IgD-negative memory B cell (primary cell): ENCODE measurements at regions not wholly inside any gene's neighbourhood (a gene's known extent, or its start where the extent isn't known, plus 50 kb on each side); places are given as distances from the start of the nearest gene placed in this dataset.

ENCODE experiments used
- H3K27ac Mint-ChIP-seq, 3 donors: one replicate each; pipeline ENCODE4 v1.8.0; 2020 to 2022; ENCODE audit warnings: mild to moderate bottlenecking in 3 of 3, mixed read lengths in 3 of 3, moderate library complexity in 1 of 3
- H3K27me3 Mint-ChIP-seq: one replicate; pipeline ENCODE4 v1.8.0; 2021; ENCODE audit warnings: mixed read lengths
- H3K36me3 Mint-ChIP-seq: one replicate; pipeline ENCODE4 v1.8.0; 2020; ENCODE audit warnings: mild to moderate bottlenecking, mixed read lengths
- H3K4me1 Mint-ChIP-seq, 3 donors: one replicate each; pipeline ENCODE4 v1.8.0; 2020 to 2022; ENCODE audit warnings: mixed read lengths in 3 of 3, mild to moderate bottlenecking in 1 of 3
- H3K4me3 Mint-ChIP-seq, 4 donors: one replicate each; pipeline ENCODE4 v1.8.0; 2020 to 2022; ENCODE audit warnings: mild to moderate bottlenecking in 4 of 4, mixed read lengths in 4 of 4, moderate library complexity in 3 of 4
- H3K9me3 Mint-ChIP-seq, 3 donors: one replicate each; pipeline ENCODE4 v1.8.0; 2020 to 2021; ENCODE audit warnings: mixed read lengths in 3 of 3, mild to moderate bottlenecking in 1 of 3

DNA sequence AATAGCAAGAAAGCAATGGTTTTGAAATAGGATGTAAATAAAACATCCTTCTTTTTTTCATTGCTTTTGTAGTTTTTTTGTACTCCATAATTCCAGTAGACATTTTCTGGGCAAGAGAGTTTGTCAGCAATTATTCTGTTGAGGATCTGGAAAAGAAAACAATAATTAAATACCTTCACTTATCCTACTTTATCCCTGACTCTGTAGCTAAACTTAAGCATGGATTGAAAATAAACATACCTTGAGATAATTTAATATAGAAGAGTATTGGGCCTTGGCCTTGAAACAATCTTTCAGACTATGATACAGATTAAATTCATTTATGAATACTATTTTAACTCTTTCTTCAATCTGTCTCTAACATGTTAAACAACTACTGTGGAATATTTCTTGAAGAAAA lies 321.2 kb downstream of the CHRM3 start:
- no peaks in the 10 kb centered on the region for H3K4me1 Mint-ChIP-seq
- H3K27me3 Mint-ChIP-seq = no peaks in the 10 kb centered on the region
- peaks cover 0 to 7% (median 0%) of the 10 kb centered on the region in 3 donors for H3K9me3 Mint-ChIP-seq
- H3K4me3 Mint-ChIP-seq = no peak overlapping the region
- H3K36me3 Mint-ChIP-seq = no peaks in the 10 kb centered on the region
- H3K27ac Mint-ChIP-seq = no peak overlapping the region

DNA sequence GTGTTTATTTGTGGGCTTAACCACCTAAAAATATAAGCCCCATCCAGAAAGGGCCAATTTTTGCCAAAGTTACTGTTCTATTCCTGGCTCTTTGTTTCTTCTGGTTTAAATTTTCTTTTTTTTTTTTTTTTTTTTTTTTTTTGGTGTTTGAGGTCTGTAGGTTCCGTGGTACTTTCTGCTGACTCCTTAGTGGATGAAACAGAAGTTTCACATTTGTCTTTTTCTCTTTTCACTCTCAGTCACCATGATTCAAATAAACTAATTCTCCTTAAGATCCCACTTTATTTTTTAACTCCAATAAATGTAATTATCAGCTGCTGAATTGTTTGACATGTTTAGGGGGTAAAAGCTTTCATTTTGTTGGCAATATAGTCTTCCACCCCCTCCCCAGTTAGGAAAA lies 322.3 kb downstream of the CHRM3 start:
- H3K27me3 Mint-ChIP-seq = no peaks in the 10 kb centered on the region
- no peak overlapping the region for H3K27ac Mint-ChIP-seq
- no peak overlapping the region for H3K4me3 Mint-ChIP-seq
- no peaks in the 10 kb centered on the region for H3K4me1 Mint-ChIP-seq
- H3K36me3 Mint-ChIP-seq = no peaks in the 10 kb centered on the region
- peaks cover 0 to 7% (median 0%) of the 10 kb centered on the region in 3 donors for H3K9me3 Mint-ChIP-seq

DNA sequence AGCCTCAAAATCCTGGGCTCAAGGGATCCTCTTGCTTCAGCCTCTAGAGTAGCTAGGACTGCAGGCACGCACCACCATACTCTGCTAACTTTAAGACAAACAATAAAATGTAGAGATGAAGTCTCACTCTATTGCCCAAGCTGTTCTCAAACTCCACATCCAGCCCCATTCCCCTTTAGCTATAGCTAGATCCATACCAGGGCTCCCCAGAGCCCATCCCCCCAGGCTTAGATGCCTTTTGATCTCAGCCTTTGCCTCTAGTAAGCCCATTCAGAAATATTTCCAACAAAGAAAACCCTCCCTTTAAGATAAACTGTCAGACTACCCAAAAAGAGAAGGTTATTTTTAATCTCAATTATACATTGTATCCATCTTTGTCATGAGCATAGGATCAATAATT lies 325.4 kb downstream of the CHRM3 start:
- H3K4me1 Mint-ChIP-seq = no peaks in the 10 kb centered on the region
- H3K36me3 Mint-ChIP-seq = no peaks in the 10 kb centered on the region
- H3K9me3 Mint-ChIP-seq = peaks cover 0 to 7% (median 0%) of the 10 kb centered on the region in 3 donors
- H3K4me3 Mint-ChIP-seq = no peak overlapping the region
- H3K27ac Mint-ChIP-seq = no peak overlapping the region
- no peaks in the 10 kb centered on the region for H3K27me3 Mint-ChIP-seq

DNA sequence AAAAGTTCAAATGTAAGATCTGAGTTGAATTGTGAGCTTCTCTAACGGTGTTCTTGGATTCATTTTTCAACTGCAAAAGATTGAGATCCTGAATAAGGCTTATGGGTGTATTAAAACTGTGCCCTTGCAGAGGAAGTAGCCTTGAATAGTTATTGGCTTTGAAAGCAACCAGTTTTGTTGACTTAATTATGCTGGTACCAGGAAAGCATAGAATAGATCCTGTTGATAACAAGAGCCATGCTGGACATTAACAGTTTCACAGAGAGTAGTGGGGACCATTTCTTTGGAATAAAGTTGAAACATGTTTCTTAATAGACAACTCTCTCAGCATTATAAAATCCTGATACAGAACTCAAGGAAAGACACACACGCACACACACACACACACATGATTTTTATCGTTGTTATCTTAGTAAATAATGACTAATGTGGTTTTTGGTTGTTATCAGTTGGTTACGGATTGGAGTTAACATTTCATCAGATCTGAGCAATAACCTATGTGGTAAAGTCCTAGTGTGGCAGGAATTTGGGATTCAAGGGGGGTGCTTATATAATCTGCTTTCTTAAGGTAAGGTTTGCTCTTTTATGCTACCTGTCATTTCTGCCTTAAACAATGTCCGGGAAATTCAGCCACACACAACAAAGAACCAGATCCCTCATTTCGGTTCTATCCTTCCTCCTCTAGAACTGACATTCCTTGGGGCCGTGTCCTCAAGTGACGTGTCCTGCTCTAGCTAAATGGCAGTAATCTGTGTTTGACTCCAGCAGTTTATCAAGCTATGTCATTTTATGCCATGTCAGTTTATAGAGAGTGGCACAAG lies 330.9 kb downstream of the CHRM3 start:
- H3K4me1 Mint-ChIP-seq = no peaks in the 10 kb centered on the region
- H3K9me3 Mint-ChIP-seq = peaks cover 0 to 4% (median 1%) of the 10 kb centered on the region in 3 donors
- H3K27ac Mint-ChIP-seq = no peak overlapping the region
- no peaks in the 10 kb centered on the region for H3K27me3 Mint-ChIP-seq
- peak overlapping the region in 1 of 4 donors; percentile 75 for H3K4me3 Mint-ChIP-seq
- no peaks in the 10 kb centered on the region for H3K36me3 Mint-ChIP-seq

DNA sequence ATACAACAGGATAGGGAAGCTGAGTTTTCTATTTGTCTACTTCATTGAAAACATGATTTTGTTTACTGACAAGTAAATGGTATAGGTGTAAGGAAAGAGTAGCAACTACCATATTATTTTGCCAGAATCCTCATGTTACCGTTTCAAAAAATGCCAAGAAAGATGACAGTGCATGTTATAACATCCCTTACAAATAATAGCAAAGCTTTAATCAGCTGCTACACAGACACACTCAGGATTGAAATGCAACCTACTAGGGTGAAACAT lies 331.5 kb downstream of the CHRM3 start:
- Mint-ChIP-seq H3K27ac (no peak overlapping the region), H3K4me1 (no peaks in the 10 kb centered on the region), H3K36me3 (no peaks in the 10 kb centered on the region), H3K4me3 (peak overlapping the region in 1 of 4 donors; percentile 75), H3K27me3 (no peaks in the 10 kb centered on the region), H3K9me3 (peaks cover 0 to 4% (median 1%) of the 10 kb centered on the region in 3 donors)

DNA sequence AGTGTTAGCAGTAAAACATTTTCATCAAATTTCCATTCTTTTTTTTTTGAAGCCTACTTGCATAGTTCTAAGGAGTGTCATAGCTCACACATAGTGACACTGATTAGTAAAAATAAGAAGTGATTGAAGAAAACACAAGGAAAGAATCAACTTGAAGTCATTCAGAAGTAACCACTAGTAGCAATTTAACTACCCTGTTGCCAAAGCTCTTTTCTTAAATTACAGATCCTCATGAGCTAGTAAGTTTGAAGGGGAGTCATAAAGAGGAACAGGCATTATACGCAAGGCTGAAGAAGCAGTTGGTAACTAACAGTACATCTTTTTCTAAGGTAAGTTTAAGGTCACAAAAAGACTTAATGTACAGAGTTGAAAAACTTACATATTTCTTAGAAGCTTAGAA lies 332.2 kb downstream of the CHRM3 start:
- H3K27me3 Mint-ChIP-seq = no peaks in the 10 kb centered on the region
- H3K4me1 Mint-ChIP-seq = no peaks in the 10 kb centered on the region
- peak overlapping the region in 1 of 4 donors; percentile 75 for H3K4me3 Mint-ChIP-seq
- H3K9me3 Mint-ChIP-seq = peaks cover 0 to 4% (median 1%) of the 10 kb centered on the region in 3 donors
- no peaks in the 10 kb centered on the region for H3K36me3 Mint-ChIP-seq
- H3K27ac Mint-ChIP-seq = no peak overlapping the region

DNA sequence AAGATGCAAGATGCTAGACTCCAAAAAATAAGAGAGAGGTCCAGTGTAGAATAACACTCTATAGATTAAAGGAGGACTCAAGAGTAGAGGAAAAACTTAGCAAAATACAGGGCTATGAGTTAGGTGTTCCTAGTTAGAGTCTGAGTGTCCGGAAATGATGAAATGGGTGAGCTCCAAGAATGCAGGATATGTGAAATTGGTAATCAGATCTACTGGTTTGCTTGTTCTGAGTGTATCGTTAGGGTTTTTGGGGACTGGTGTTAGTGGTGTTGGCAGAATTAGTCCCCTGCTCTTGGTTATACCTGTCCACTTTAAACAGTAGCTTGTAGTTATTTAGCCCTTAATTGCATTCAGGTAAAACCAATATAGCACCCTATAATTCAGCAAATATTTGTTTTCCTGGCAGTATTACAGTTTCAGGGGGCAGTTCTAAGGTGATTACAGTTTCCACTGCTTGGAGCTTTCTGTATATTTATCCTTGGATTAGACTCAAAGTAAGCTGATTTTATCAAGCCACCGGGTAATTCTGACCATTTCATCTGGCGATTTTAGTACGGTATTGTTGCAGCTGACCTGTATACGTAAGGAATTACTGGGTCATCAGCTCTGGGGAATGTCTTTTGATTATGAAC lies 332.7 kb downstream of the CHRM3 start:
- Mint-ChIP-seq H3K4me1 (no peaks in the 10 kb centered on the region), H3K36me3 (no peaks in the 10 kb centered on the region), H3K4me3 (peak overlapping the region in 3 of 4 donors; percentile 26 to 75 (median 41)), H3K27ac (peak overlapping the region in 1 of 3 donors; percentile 7), H3K27me3 (no peaks in the 10 kb centered on the region), H3K9me3 (peaks cover 0 to 4% (median 1%) of the 10 kb centered on the region in 3 donors)

DNA sequence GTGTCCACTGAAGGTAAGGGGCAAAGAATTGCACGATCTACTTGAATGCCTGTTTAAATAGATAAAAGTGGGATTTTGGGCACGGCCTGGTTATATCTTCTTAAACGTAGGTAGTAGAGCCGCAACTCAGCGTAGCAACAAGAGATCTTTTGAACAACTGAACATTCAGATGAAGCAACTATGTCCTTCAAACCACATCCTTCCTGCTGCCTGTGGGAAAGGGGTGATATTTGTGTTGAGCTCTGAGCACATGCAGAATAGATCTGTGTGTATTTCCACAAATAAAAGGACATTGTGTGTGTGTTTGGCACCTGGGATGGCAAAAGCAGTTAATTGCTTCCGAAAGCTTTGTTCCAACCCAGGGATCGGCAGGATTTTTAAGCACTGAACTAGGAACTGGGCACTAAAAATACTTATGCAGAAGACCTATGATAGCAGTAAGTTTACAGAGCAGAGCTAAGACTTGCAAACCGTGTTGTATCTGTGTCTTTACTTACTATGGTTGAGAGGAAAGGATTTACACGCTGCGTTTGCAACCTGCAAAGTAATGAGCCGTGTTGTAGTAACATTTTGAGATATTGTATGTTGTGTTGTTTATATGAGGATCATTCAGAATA lies 333.4 kb downstream of the CHRM3 start:
- Mint-ChIP-seq H3K4me3 (peak overlapping the region; percentile 26 to 84 (median 55)), H3K27ac (peak overlapping the region in 2 of 3 donors; percentile 41 to 45), H3K36me3 (no peaks in the 10 kb centered on the region), H3K27me3 (no peaks in the 10 kb centered on the region), H3K9me3 (peaks cover 0 to 6% (median 1%) of the 10 kb centered on the region in 3 donors), H3K4me1 (no peaks in the 10 kb centered on the region)

DNA sequence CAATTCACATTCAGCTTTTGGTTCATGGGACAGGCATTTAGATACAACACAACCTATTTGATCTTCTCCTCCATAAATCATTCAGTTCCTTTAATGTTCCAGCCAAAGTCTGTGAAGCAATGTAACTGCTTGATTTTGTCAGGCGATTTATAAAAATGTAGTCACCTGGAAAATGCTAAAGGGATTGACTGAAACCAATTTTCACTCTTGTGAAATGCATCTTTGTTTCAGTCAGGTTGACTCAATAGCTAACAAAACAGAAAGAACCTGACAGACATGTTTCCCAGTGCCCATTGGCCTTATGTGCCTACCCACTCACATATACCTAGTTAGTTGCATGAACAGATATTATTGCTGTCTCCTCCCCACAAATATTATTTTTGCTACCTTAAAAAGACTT lies 335.7 kb downstream of the CHRM3 start:
- Mint-ChIP-seq H3K4me3 (no peak overlapping the region), H3K27ac (no peak overlapping the region), H3K4me1 (no peaks in the 10 kb centered on the region), H3K27me3 (no peaks in the 10 kb centered on the region), H3K9me3 (peaks cover 0 to 12% (median 1%) of the 10 kb centered on the region in 3 donors), H3K36me3 (no peaks in the 10 kb centered on the region)

DNA sequence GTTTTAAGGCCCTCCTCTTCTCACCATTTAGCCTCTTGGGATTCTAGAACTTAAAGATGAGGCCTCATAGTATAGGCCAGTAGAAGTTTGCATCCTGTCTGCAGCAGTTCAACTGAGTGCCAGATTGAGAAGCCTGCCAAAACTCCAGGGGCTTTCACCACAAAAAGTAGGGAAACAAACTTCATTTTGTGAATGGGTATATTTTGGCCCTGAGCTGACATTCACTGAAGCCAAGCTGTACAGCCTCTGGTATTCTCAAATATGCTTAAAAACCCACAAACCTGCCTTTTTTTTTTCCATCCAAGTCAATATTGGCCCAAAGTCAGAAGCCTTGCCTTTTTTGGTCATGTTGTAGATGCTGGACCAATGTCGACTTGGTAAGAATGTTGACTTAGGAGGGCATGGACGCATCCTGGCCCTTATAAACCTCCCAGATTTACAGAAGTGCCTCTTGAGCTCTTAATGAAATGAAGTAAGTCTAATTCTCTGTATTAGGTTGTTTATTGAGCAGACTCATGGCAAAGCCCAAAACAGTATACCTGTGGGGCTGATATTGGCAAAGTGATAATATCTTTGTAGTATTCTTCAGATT lies 337.5 kb downstream of the CHRM3 start:
- H3K9me3 Mint-ChIP-seq = peaks cover 0 to 12% (median 1%) of the 10 kb centered on the region in 3 donors
- H3K27ac Mint-ChIP-seq = no peak overlapping the region
- H3K4me1 Mint-ChIP-seq = no peaks in the 10 kb centered on the region
- no peaks in the 10 kb centered on the region for H3K27me3 Mint-ChIP-seq
- no peaks in the 10 kb centered on the region for H3K36me3 Mint-ChIP-seq
- no peak overlapping the region for H3K4me3 Mint-ChIP-seq

DNA sequence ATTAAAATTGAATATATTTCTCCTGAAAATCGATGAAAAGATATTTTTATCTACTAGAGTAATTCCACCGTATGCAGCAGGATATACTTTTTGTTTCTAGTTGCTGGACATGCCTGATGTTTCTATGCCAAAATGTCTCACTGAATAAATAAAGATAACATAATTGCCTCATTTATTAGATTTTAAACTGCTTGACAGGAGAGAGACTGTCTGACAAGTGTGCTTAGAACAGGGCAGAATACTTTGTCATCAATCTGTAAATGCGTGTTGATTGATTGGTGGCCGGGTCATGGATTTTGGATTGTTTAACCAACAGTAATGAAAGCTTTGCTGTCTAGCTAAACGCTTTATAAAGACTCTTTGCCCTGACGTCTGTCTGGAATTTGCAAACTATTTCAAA lies 339.0 kb downstream of the CHRM3 start:
- Mint-ChIP-seq H3K27me3 (no peaks in the 10 kb centered on the region), H3K4me3 (no peak overlapping the region), H3K4me1 (no peaks in the 10 kb centered on the region), H3K9me3 (peaks cover 0 to 12% (median 1%) of the 10 kb centered on the region in 3 donors), H3K36me3 (no peaks in the 10 kb centered on the region), H3K27ac (no peak overlapping the region)

DNA sequence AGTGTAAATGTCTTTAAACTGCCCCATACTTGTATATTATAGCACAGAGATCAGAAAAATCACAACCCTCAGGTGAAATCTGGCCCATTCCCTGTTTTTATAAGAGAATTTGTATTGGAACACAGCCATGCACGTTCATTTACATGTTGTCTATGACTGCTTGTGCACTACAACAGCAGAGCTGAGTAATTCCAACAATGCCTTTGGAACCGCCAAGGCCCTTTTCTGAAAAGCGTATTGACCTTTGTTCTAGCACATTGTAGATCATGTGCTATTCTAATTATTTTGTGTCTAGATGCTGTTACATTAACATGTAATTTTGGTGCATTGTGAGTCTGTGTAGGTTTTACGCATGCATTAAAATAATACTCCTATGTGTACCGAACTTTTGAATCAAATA lies 339.6 kb downstream of the CHRM3 start:
- Mint-ChIP-seq H3K4me3 (no peak overlapping the region), H3K9me3 (peaks cover 0 to 12% (median 1%) of the 10 kb centered on the region in 3 donors), H3K27me3 (no peaks in the 10 kb centered on the region), H3K36me3 (no peaks in the 10 kb centered on the region), H3K27ac (no peak overlapping the region), H3K4me1 (no peaks in the 10 kb centered on the region)

DNA sequence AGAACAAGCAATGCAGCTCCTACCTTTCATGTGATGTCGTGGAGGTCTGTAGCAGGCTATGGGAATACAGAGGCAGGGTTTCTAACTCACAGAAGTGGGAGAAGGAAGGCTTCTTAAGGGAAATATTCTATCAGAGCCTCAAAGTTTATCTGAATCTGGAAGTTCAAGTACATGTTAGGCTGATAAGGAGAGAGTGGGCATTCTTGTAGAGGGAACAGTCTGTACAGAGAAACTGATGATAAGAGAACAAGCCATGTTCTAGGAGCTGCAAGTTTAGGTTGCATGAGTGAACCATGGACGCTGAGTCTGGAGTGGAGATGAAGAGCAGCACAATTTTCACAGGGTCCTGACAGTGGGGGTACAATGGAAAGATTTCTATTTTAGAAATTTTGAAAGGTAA lies 344.0 kb downstream of the CHRM3 start:
- H3K4me3 Mint-ChIP-seq = no peak overlapping the region
- no peaks in the 10 kb centered on the region for H3K36me3 Mint-ChIP-seq
- peaks cover 0 to 2% (median 0%) of the 10 kb centered on the region in 3 donors for H3K9me3 Mint-ChIP-seq
- H3K27ac Mint-ChIP-seq = no peak overlapping the region
- H3K27me3 Mint-ChIP-seq = no peaks in the 10 kb centered on the region
- H3K4me1 Mint-ChIP-seq = no peaks in the 10 kb centered on the region

DNA sequence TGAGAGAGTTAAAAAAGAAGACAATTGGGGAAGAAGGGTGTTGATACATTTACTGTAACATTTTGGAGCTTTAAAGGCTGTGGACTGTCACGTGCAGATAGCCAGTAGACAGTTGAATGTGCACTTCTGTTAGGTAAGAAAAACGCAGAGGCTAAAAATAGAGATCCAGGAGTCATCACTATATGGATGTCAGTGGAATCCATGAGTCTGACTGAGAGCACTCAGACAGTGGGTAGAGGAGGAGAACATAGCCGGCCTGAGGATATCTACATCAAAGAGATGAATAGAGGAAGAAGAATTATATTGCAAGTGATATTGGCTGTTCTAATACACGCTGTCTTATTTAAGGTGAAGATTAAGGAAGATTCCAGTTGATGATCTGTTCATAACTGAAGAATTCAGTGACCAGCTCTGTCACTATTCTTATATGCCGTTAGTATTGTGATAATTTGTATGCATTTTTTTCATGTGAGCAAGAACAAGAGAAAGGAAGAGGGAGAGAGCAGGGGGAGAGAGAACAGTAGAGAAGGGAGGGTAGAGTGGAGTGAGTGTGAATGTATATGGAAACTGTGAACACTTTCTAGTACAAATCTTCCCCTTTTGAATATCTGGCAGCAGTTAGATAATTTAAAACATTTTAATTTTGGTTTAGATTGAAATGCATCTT lies 344.8 kb downstream of the CHRM3 start:
- peaks cover 0 to 2% (median 0%) of the 10 kb centered on the region in 3 donors for H3K9me3 Mint-ChIP-seq
- no peak overlapping the region for H3K4me3 Mint-ChIP-seq
- no peak overlapping the region for H3K27ac Mint-ChIP-seq
- no peaks in the 10 kb centered on the region for H3K4me1 Mint-ChIP-seq
- H3K27me3 Mint-ChIP-seq = no peaks in the 10 kb centered on the region
- no peaks in the 10 kb centered on the region for H3K36me3 Mint-ChIP-seq

DNA sequence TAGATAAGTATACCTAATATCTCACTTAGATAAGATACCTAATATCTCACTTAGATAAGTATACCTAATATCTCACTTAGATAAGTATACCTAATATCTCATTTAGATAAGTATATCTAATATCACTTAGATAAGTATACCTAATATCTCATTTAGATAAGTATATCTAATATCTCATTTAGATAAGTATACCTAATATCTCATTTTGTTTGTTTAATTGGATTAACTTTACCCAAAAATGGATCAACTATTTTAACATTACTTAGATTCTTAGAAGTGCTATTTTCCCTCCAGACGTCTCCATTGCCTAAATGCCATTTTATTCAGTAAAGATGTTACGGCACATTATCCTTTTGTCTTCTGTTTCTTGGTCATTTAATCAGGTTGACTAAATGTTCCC lies 346.4 kb downstream of the CHRM3 start:
- H3K36me3 Mint-ChIP-seq = no peaks in the 10 kb centered on the region

More for the DNA sequence above, 346.4 kb downstream of the CHRM3 start:
- Mint-ChIP-seq H3K27me3 (no peaks in the 10 kb centered on the region), H3K9me3 (no peaks in the 10 kb centered on the region), H3K4me1 (no peaks in the 10 kb centered on the region), H3K4me3 (no peak overlapping the region), H3K27ac (no peak overlapping the region)
